ENCODE measurements at regions not wholly inside any gene's neighbourhood (a gene's known extent, or its start where the extent isn't known, plus 50 kb on each side); places are given as distances from the start of the nearest gene placed in this dataset.
"Not testable (repeated sequence)": the region's sequence is repeated elsewhere in the genome, so short reads cannot be mapped to it uniquely, and the experiment has no call there.

- no peak for DNase-seq
Observed at GRCh38 chr12:97714107-97714563, 251.5 kb downstream of the RMST start.

DNA sequence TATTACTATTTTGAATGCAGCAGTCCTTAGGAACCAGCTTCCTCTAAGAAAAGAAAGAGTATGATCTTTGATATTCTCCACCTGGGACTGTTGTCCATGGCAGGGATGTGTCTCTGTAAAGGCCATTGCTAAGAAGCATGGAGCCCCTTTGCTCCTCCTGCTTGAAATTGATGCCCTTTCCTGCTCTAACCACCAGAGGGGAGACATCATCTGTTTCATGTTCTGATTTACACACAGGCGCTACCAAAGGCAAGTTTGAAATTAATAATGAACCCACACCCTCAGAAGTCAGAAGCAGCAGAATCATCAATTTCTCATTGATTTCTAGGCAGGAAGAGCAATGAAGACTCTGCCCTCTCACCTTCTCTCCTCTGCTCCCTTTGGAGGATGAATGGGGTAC is 253.8 kb downstream of the RMST start:
- DNase-seq = no peak

DNA sequence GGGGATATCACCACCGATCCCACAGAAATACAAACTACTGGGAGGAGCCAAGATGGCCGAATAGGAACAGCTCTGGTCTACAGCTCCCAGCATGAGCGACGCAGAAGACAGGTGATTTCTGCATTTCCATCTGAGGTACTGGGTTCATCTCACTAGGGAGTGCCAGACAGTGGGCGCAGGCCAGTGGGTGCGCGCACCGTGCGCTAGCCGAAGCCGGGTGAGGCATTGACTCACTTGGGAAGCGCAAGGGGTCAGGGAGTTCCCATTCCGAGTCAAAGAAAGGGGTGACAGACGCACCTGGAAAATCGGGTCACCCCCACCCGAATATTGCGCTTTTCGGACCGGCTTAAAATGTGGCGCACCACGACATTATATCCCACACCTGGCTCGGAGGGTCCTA is 261.2 kb downstream of the RMST start:
- not testable (repeated sequence) for DNase-seq

- DNase-seq = no peak
Observed at GRCh38 chr12:97745406-97746101, 282.9 kb downstream of the RMST start.

- DNase-seq = no peak
Observed at GRCh38 chr12:97748298-97748697, 285.7 kb downstream of the RMST start.

GRCh38 chr12:97751704-97752103 is 289.1 kb downstream of the RMST start:
- DNase-seq = no peak

DNA sequence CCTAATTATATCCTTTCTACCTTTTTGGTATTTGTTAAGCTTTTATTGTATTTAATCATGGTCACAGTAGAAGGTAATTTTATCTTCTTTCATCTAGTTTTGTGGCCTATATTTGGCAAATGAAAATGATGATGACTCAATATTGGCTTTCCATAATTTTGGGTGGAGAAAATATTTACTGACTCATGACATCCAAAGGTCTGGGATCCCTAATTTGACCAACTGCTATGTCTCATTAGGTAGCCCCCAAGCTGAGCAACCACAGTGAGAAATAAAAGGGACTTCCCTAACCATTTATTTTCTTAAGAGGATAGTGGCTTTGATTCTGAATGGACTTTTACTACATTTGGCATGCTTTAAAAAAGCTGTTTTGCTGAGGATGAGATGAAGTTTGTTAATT is 289.5 kb downstream of the RMST start:
- no peak for DNase-seq

GRCh38 chr12:97753332-97753731 is 290.7 kb downstream of the RMST start:
- no peak for DNase-seq

GRCh38 chr12:97754306-97754705 is 291.7 kb downstream of the RMST start:
- DNase-seq = no peak

DNA sequence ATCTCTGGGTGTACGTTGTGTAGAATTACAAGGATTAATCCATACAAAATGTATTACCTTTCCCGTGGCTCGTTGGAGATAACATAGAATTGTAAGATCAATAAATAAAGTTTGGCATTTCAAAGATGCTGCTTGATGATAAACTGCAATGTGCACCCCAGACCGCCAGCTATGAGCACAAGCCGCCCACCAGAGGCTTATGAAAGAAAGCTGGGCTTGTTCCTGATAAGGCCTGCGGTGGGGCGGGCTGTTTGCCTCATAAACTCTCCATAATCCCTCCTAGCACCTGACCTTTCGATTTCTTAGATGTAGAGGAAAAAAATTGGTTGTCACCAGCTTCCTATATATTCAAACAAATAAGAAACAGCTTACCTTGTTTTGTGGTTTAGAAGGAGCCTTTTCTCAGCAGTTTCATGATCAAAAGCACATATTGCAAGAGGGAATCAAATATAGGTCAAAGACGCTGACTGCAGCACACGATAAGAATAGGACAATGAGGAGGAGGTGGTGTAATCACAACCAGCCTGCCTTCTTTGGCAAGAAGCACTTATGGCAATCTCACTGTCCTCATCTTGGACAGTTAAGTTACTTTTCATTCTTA is 293.6 kb downstream of the RMST start:
- DNase-seq = no peak

DNA sequence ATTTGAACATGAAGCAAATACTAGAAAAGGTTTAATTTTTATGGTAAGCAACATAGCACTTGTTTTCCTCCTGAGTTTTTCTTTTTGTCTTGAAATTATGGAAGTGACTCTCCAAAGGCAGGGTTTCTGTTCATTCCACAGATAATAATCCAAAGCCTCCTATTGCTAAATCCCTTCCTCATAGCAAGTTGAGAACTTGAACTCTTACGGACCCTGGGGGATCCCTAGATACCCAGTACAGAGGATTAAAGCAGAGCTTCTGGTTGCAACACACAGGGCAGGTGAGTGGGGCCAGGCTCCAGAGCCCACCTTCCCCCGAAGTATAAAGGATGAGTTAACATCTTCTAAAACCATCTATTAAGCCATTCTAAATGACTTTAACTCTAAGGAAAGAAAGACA is 294.1 kb downstream of the RMST start:
- no peak for DNase-seq

- DNase-seq = no peak
Observed at GRCh38 chr12:97757481-97758193, 295.0 kb downstream of the RMST start.

- DNase-seq = no peak
Observed at GRCh38 chr12:97758194-97758501, 295.5 kb downstream of the RMST start.

DNA sequence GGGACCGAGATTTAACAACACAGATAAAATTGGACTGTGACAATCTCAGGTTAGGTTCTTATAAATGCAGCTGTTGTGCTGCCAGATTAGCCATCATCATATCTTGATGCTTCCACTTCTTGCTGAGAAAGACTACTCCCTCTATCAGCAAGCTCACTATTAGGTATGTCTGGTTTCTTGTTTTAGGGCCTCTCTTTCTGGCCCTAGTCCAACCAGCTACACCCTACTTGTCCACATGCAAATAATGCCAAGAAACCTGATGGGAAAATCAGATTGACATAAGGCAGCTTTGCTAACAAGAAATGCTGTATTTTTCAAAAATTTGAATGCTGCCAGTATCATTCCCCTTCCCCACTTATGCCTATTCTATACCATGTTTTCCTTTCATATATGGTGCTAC is 296.0 kb downstream of the RMST start:
- DNase-seq = no peak

GRCh38 chr12:97760601-97761000 is 298.0 kb downstream of the RMST start:
- DNase-seq = no peak

DNA sequence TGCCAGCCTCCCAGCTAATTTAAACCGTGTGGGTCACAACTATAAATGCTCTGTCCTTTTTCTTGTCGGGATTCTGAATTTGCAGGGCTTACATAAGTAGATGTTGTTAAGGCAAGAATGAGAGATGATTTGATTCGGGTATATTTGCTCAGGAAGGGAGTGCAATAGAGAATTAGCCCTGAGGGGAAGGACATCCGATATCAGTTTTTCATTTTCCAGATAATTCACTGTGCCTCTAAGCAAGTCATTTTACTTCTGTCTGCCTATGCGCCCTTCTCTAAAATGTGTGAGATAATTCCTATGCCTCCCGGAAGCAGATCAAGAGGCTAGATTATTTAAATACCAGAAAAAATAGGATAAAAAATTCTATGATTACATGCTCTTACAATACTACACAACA is 300.5 kb downstream of the RMST start:
- no peak for DNase-seq

DNA sequence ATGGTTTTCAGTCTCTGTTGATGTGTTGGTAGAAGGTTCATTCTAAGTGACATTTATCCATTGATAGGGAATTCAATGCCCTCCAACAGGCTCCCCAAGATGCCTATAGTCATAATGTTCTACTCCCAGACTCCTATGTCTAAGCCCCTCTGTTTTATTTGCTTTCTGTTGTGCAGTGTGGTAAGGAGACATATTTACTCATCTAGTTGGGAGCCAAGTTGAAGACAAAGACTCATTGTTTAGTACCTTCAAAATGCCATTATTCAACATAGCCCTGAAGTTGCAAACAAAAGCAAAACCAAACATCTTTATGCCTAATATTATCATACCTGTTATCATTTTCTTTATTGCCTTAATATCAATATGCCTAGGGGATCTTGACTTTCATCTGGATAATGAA is 302.1 kb downstream of the RMST start:
- DNase-seq = no peak

DNA sequence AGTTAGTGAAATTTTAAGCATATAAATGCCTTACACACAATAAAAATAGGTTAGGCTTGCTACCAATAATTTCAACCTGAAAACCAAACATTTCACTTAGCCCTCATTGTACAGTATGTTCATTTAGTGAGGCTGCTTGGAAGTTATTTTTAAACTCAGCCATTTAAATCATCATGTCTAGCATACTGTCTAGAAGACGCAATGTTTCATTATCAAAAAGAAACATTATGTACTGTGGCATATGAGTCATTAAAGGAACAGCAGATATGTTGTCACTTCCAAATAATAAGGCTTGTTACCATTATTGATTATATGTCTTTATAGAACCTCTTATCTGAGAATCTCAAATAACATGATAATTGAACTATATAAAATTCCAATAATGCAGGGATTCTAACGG is 304.7 kb downstream of the RMST start:
- no peak for DNase-seq

GRCh38 chr12:97778111-97778510 is 315.5 kb downstream of the RMST start:
- no peak for DNase-seq

DNA sequence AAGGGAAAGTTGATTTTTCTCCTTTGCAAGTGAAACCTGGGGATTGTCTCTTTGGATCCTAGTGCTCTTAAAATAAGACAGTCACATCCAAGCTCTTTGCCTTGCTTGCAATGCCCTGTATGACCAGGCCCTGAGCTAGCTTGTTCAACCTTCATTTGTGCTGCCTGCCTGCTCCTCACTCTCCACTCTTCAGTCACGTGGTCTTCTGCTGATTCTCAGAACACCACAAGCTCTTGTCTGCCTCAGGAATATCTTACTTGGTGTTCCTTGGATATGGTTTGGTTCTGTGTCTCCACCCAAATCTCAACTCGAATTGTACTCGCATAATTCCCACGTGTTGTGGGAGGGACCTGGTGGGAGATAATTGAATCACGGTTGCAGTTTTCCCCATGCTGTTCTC is 318.7 kb downstream of the RMST start:
- no peak for DNase-seq

DNA sequence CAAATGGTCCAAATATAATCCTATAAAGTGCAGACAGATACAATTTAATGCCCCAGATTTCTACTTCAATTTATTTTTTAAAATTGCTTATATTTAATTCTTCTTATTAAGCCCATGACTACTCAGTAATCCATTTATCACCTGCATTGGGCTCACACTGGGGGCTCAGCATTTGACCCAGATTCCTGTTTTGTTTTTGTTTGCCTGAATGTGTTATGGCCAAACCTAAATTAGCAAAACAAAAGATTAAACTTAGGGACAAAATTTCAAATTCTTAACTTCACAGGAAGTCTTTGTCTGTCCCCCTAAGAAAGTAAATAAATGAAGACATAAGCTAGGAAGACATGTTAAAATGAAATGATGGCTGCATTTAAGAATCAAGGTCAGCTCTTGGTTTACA is 322.3 kb downstream of the RMST start:
- DNase-seq = no peak

- no peak for DNase-seq
Observed at GRCh38 chr12:97790281-97790680, 327.7 kb downstream of the RMST start.

DNA sequence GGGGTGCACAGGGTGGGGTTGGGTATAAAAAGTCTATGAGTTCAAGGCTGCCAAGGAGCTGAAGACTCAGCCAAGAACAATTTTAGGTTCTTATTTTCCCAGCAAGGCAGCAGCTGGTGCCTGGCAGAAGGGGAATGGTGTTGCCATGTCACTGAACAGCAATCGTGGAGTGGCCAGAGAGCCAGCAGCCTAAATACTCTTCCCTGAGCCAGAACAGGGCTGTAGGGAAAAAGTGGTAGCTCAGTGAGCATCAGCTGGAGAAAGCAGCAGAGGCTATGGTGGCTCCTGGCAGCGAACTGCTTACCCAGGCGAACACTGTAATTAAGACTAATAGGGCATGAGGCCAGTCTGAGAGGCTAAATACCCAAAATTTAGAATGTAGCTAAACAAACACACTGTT is 334.9 kb downstream of the RMST start:
- no peak for DNase-seq

- DNase-seq = no peak
Observed at GRCh38 chr12:97800561-97800960, 338.0 kb downstream of the RMST start.

Measured in bone marrow (tissue), 2 donors.